Gastrocnemius medialis (tissue), 4 donors: ENCODE measurements at regions not wholly inside any gene's neighbourhood (a gene's known extent, or its start where the extent isn't known, plus 50 kb on each side); places are given as distances from the start of the nearest gene placed in this dataset.

Source experiments
- CTCF ChIP-seq, 5 experiments: fragments of 450-650 bp in 3 of 5; fragments of 200-600 bp in 2 of 5; sonication (generic) in 2 of 5; IDR thresholded peaks in 4 of 5; conservative IDR thresholded peaks in 1 of 5; 1 replicate in 4 of 5; 2 replicates in 1 of 5; pipeline ENCODE4 v1.5.1; 2016 to 2019; ENCODE audit warnings: antibody characterized with exemption in 5 of 5, mild to moderate bottlenecking in 3 of 5, moderate library complexity in 3 of 5
- POLR2A ChIP-seq, 2 donors: fragments of 450-650 bp; IDR thresholded peaks; one replicate each; pipeline ENCODE4 v1.6.1; 2017; ENCODE audit warnings: antibody characterized with exemption in 2 of 2, mild to moderate bottlenecking in 2 of 2, moderate library complexity in 2 of 2

- TF ChIP-seq CTCF (IDR thresholded peaks at IDR 0.05 in 4 of 5, conservative IDR thresholded peaks at IDR 0.05 in 1 of 5) (no peak), POLR2A (IDR thresholded peaks at IDR 0.05) (no peak)
Measured at GRCh38 chr7:142334806-142335205, 76.9 kb upstream of the PRSS58 start.
